ENCODE measurements at regions not wholly inside any gene's neighbourhood (a gene's known extent, or its start where the extent isn't known, plus 50 kb on each side); places are given as distances from the start of the nearest gene placed in this dataset.

DNA sequence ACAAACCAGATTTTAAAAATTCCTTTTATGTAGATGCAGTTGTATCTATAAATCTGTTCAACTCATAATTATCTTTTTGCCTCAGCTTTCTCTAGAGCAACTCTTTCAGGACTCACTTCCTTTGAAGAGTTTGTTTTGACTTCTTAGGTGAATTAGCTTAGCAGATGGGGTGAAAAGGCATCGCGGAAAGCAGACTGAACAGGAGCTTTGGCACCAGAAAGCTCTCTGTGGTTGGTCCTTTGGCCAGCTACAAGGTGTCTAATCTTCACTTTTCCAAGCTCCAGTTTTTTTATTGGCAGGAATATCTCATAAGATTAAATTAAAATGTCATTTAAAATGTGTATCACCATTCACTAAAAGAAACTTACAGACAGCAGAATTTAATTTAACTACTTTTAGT, 60.6 kb upstream of the KLF12 start:
- Histone ChIP-seq H3K9me3 (ENCODE audit: insufficient read depth in 2 of 2, low read depth in 1 of 2, low read length in 1 of 2) (no peaks in the 10 kb centered on the region), H2BK15ac (ENCODE audit: low read length) (no peak overlapping the region), H4K5ac (ENCODE audit: insufficient read length, low read depth, low read length) (no peak overlapping the region), H3K79me1 (ENCODE audit: low read depth, low read length) (no peaks in the 10 kb centered on the region), H3K23me2 (ENCODE audit: low read depth, low read length) (no peaks in the 10 kb centered on the region), H3K27ac (ENCODE audit: low read depth, low read length) (no peak overlapping the region), H3K23ac (ENCODE audit: insufficient read length) (no peak overlapping the region), H2BK20ac (ENCODE audit: low read length) (no peak overlapping the region), H3K4me3 (ENCODE audit: extremely low read depth in 1 of 4, insufficient read depth in 2 of 4, low read depth in 3 of 4, low read length in 4 of 4) (no peak overlapping the region), H3K4ac (replicated peaks; ENCODE audit: insufficient read length, low read depth, low read length) (no peak overlapping the region), H2BK12ac (ENCODE audit: low read depth, low read length) (no peak overlapping the region), H3K27me3 (replicated peaks in 1 of 4; ENCODE audit: control insufficient read depth in 3 of 4, extremely low read depth in 1 of 4, insufficient read depth in 3 of 4, low read length in 3 of 4) (no peaks in the 10 kb centered on the region), H4K8ac (ENCODE audit: extremely low read depth, insufficient read depth, low read length) (no peak overlapping the region), H2AK5ac (ENCODE audit: low read depth, low read length) (no peak overlapping the region), H3K18ac (ENCODE audit: extremely low read depth, low read length) (no peak overlapping the region), H3K56ac (replicated peaks; ENCODE audit: insufficient read length, low read depth, low read length) (no peak overlapping the region), H4K20me1 (replicated peaks in 1 of 2; ENCODE audit: control insufficient read depth in 1 of 2, insufficient read depth in 2 of 2, low read length in 2 of 2) (no peaks in the 10 kb centered on the region), H3K14ac (ENCODE audit: insufficient read length) (no peak overlapping the region), H3K9ac (replicated peaks in 1 of 4; ENCODE audit: extremely low read depth in 1 of 4, low read depth in 3 of 4, low read length in 3 of 4) (no peak overlapping the region), H2BK120ac (replicated peaks; ENCODE audit: low read depth, low read length) (no peak overlapping the region), H3K4me2 (ENCODE audit: insufficient read depth in 1 of 2, low read depth in 2 of 2, low read length in 2 of 2) (no peak overlapping the region), H3K79me2 (ENCODE audit: control insufficient read depth in 1 of 2, insufficient read depth in 2 of 2, low read length in 2 of 2) (no peaks in the 10 kb centered on the region), H4K91ac (replicated peaks; ENCODE audit: insufficient read length, low read length) (no peak overlapping the region), H2BK5ac (ENCODE audit: low read depth, low read length) (no peak overlapping the region), H2AFZ (ENCODE audit: low read length) (no peak overlapping the region), H3K4me1 (replicated peaks in 1 of 4; ENCODE audit: control insufficient read depth in 3 of 4, insufficient read depth in 4 of 4, low read length in 3 of 4) (no peaks in the 10 kb centered on the region), H3K36me3 (ENCODE audit: control insufficient read depth in 2 of 4, insufficient read depth in 4 of 4, low read length in 3 of 4) (no peaks in the 10 kb centered on the region)
- CTCF ChIA-PET (ENCODE audit: partially characterized antibody), result no interaction called here
- FAIRE-seq (no peak), DNase-seq (ENCODE audit: low read depth in 1 of 2, low spot score in 2 of 2) (no peak)
- TF ChIP-seq, protein P1, sequence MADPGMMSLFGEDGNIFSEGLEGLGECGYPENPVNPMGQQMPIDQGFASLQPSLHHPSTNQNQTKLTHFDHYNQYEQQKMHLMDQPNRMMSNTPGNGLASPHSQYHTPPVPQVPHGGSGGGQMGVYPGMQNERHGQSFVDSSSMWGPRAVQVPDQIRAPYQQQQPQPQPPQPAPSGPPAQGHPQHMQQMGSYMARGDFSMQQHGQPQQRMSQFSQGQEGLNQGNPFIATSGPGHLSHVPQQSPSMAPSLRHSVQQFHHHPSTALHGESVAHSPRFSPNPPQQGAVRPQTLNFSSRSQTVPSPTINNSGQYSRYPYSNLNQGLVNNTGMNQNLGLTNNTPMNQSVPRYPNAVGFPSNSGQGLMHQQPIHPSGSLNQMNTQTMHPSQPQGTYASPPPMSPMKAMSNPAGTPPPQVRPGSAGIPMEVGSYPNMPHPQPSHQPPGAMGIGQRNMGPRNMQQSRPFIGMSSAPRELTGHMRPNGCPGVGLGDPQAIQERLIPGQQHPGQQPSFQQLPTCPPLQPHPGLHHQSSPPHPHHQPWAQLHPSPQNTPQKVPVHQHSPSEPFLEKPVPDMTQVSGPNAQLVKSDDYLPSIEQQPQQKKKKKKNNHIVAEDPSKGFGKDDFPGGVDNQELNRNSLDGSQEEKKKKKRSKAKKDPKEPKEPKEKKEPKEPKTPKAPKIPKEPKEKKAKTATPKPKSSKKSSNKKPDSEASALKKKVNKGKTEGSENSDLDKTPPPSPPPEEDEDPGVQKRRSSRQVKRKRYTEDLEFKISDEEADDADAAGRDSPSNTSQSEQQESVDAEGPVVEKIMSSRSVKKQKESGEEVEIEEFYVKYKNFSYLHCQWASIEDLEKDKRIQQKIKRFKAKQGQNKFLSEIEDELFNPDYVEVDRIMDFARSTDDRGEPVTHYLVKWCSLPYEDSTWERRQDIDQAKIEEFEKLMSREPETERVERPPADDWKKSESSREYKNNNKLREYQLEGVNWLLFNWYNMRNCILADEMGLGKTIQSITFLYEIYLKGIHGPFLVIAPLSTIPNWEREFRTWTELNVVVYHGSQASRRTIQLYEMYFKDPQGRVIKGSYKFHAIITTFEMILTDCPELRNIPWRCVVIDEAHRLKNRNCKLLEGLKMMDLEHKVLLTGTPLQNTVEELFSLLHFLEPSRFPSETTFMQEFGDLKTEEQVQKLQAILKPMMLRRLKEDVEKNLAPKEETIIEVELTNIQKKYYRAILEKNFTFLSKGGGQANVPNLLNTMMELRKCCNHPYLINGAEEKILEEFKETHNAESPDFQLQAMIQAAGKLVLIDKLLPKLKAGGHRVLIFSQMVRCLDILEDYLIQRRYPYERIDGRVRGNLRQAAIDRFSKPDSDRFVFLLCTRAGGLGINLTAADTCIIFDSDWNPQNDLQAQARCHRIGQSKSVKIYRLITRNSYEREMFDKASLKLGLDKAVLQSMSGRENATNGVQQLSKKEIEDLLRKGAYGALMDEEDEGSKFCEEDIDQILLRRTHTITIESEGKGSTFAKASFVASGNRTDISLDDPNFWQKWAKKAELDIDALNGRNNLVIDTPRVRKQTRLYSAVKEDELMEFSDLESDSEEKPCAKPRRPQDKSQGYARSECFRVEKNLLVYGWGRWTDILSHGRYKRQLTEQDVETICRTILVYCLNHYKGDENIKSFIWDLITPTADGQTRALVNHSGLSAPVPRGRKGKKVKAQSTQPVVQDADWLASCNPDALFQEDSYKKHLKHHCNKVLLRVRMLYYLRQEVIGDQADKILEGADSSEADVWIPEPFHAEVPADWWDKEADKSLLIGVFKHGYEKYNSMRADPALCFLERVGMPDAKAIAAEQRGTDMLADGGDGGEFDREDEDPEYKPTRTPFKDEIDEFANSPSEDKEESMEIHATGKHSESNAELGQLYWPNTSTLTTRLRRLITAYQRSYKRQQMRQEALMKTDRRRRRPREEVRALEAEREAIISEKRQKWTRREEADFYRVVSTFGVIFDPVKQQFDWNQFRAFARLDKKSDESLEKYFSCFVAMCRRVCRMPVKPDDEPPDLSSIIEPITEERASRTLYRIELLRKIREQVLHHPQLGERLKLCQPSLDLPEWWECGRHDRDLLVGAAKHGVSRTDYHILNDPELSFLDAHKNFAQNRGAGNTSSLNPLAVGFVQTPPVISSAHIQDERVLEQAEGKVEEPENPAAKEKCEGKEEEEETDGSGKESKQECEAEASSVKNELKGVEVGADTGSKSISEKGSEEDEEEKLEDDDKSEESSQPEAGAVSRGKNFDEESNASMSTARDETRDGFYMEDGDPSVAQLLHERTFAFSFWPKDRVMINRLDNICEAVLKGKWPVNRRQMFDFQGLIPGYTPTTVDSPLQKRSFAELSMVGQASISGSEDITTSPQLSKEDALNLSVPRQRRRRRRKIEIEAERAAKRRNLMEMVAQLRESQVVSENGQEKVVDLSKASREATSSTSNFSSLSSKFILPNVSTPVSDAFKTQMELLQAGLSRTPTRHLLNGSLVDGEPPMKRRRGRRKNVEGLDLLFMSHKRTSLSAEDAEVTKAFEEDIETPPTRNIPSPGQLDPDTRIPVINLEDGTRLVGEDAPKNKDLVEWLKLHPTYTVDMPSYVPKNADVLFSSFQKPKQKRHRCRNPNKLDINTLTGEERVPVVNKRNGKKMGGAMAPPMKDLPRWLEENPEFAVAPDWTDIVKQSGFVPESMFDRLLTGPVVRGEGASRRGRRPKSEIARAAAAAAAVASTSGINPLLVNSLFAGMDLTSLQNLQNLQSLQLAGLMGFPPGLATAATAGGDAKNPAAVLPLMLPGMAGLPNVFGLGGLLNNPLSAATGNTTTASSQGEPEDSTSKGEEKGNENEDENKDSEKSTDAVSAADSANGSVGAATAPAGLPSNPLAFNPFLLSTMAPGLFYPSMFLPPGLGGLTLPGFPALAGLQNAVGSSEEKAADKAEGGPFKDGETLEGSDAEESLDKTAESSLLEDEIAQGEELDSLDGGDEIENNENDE (IDR thresholded peaks at IDR 0.05; ENCODE audit: insufficient replicate concordance, low read length), result no peak
- POLR2A ChIA-PET (ENCODE audit: partially characterized antibody), result no interaction called here
- WGBS, 2 experiments (ENCODE audit: extremely low coverage in 1 of 2, insufficient coverage in 1 of 2, insufficient read length in 1 of 2, insufficient replicate concordance in 2 of 2, low coverage in 1 of 2, low lambda C conversion rate in 2 of 2, missing lambda C conversion rate in 1 of 2), result 100% methylated on average over 2 of the region's 2 CpGs; no CpG with 5 or more reads in 1 of the 2 experiments
